Aorta (tissue), 5 donors: ENCODE measurements at regions not wholly inside any gene's neighbourhood (a gene's known extent, or its start where the extent isn't known, plus 50 kb on each side); places are given as distances from the start of the nearest gene placed in this dataset.

ENCODE experiments used
- ATAC-seq: fragments of 200-7000 bp; cut with Tn5 transposase; one replicate; pipeline ENCODE4 v1.9.1; 2022; ENCODE audit warnings: moderate library complexity; ENCODE audit not compliant: low FRiP score
- DNase-seq, 2 donors: peaks; one replicate each; pipeline ENCODE4 v3.0.0-alpha.2; 2020
- H3K27ac ChIP-seq, 2 donors: one replicate each; pipeline ENCODE4 v1.5.1; 2013; ENCODE audit warnings: low read length in 2 of 2, mild to moderate bottlenecking in 2 of 2, moderate library complexity in 2 of 2, control low read depth in 1 of 2, inconsistent platforms in 1 of 2, low read depth in 1 of 2
- H3K27me3 ChIP-seq, 2 donors: one replicate each; pipeline ENCODE4 v1.6.1; 2013; ENCODE audit warnings: control low read depth in 1 of 2, low read length in 1 of 2, mild to moderate bottlenecking in 1 of 2, moderate library complexity in 1 of 2; ENCODE audit not compliant: insufficient read depth in 2 of 2, control insufficient read depth in 1 of 2
- H3K36me3 ChIP-seq, 2 donors: one replicate each; pipeline ENCODE4 v1.6.1; 2013; ENCODE audit warnings: control low read depth in 1 of 2, low read length in 1 of 2, mild to moderate bottlenecking in 1 of 2; ENCODE audit not compliant: insufficient read depth in 2 of 2, control insufficient read depth in 1 of 2
- H3K4me1 ChIP-seq, 2 donors: one replicate each; pipeline ENCODE4 v1.6.1; 2013; ENCODE audit warnings: low read length in 2 of 2, control low read depth in 1 of 2, mild to moderate bottlenecking in 1 of 2, moderate library complexity in 1 of 2; ENCODE audit not compliant: insufficient read depth in 2 of 2, control insufficient read depth in 1 of 2
- H3K4me3 ChIP-seq, 2 donors: one replicate each; pipeline ENCODE4 v1.5.1; 2013; ENCODE audit warnings: low read length in 2 of 2, control low read depth in 1 of 2, mild to moderate bottlenecking in 1 of 2
- H3K9me3 ChIP-seq: one replicate; pipeline ENCODE4 v1.6.1; 2013; ENCODE audit warnings: mild to moderate bottlenecking, low read length; ENCODE audit not compliant: control insufficient read depth
- WGBS, 2 donors: extraction: QIAGEN DNeasy Blood & Tissue Kit; methylation state at CpG; one replicate each; pipeline ENCODE4 v1.1.7; 2013; 5-methylcytosine and 5-hydroxymethylcytosine counted together
- intact Hi-C, 2 donors: fragments of 100-400 bp; cut with DNase I; formaldehyde crosslinking; loops; one replicate each; pipeline versions ENCODE4 v1.14.2 to v1.15.0; 2022
- donor health status: healthy with polysubstance abuse.
- donor health status: Bipolar disorder and iron deficiency.
- donor health status: DM: no; HTN: no; CAD: no.
- donor health status: DM: no; HTN: no; CAD: no.
- donor health status: DM: yes; HTN: yes; CAD: no.

- ATAC-seq: no peak
- intact Hi-C loops: no loop called here
- DNase-seq: no peak
- 96 to 97% methylated on average over 1 of the region's 1 CpG for WGBS, 2 donors
- no peaks in the 10 kb centered on the region for H3K9me3 ChIP-seq
- H3K27ac ChIP-seq: no peak overlapping the region
- no peak overlapping the region for H3K4me3 ChIP-seq
- no peaks in the 10 kb centered on the region for H3K27me3 ChIP-seq
- no peaks in the 10 kb centered on the region for H3K36me3 ChIP-seq
- no peaks in the 10 kb centered on the region for H3K4me1 ChIP-seq
Measured at GRCh38 chr7:46953008-46953407, 628.9 kb downstream of the TNS3 start.

GRCh38 chr7:46949270-46949931 is 632.5 kb downstream of the TNS3 start:
- no peaks in the 10 kb centered on the region for H3K27me3 ChIP-seq
- WGBS, 2 donors: 75 to 92% methylated on average over 4 of the region's 4 CpGs
- no peak for ATAC-seq
- H3K9me3 ChIP-seq: no peaks in the 10 kb centered on the region
- H3K4me3 ChIP-seq: no peak overlapping the region
- H3K27ac ChIP-seq: no peak overlapping the region
- intact Hi-C loops: no loop called here
- DNase-seq: no peak
- no peaks in the 10 kb centered on the region for H3K4me1 ChIP-seq
- H3K36me3 ChIP-seq: no peaks in the 10 kb centered on the region

GRCh38 chr7:46948716-46949115 is 633.2 kb downstream of the TNS3 start:
- Histone ChIP-seq H3K27ac (no peak overlapping the region), H3K4me3 (no peak overlapping the region), H3K27me3 (no peaks in the 10 kb centered on the region), H3K9me3 (no peaks in the 10 kb centered on the region), H3K4me1 (no peaks in the 10 kb centered on the region), H3K36me3 (no peaks in the 10 kb centered on the region)
- intact Hi-C loops: no loop called here
- DNase-seq (no peak), ATAC-seq (no peak)
- 88 to 94% methylated on average over 6 of the region's 6 CpGs for WGBS, 2 donors

- Histone ChIP-seq H3K27ac (no peak overlapping the region), H3K4me3 (no peak overlapping the region), H3K36me3 (no peaks in the 10 kb centered on the region), H3K27me3 (no peaks in the 10 kb centered on the region), H3K4me1 (no peaks in the 10 kb centered on the region), H3K9me3 (no peaks in the 10 kb centered on the region)
- DNase-seq (no peak), ATAC-seq (no peak)
- intact Hi-C loops: no loop called here
Measured at GRCh38 chr7:46945328-46945727, 636.6 kb downstream of the TNS3 start.

GRCh38 chr7:46943996-46944395 is 637.9 kb downstream of the TNS3 start:
- no peak overlapping the region for H3K4me3 ChIP-seq
- intact Hi-C loops: no loop called here
- no peaks in the 10 kb centered on the region for H3K4me1 ChIP-seq
- no peaks in the 10 kb centered on the region for H3K9me3 ChIP-seq
- H3K27ac ChIP-seq: no peak overlapping the region
- no peaks in the 10 kb centered on the region for H3K27me3 ChIP-seq
- ATAC-seq (no peak), DNase-seq (no peak)
- WGBS, 2 donors: 84 to 87% methylated on average over 3 of the region's 3 CpGs
- H3K36me3 ChIP-seq: no peaks in the 10 kb centered on the region

GRCh38 chr7:46942574-46942973 is 639.3 kb downstream of the TNS3 start:
- Histone ChIP-seq H3K27me3 (no peaks in the 10 kb centered on the region), H3K36me3 (no peaks in the 10 kb centered on the region), H3K27ac (no peak overlapping the region), H3K9me3 (no peaks in the 10 kb centered on the region), H3K4me3 (no peak overlapping the region), H3K4me1 (no peaks in the 10 kb centered on the region)
- ATAC-seq (no peak), DNase-seq (no peak)
- intact Hi-C loops: no loop called here
- WGBS, 2 donors: 96 to 98% methylated on average over 5 of the region's 5 CpGs

GRCh38 chr7:46940178-46940577 is 641.7 kb downstream of the TNS3 start:
- Histone ChIP-seq H3K9me3 (no peaks in the 10 kb centered on the region), H3K4me3 (no peak overlapping the region), H3K36me3 (no peaks in the 10 kb centered on the region), H3K27me3 (no peaks in the 10 kb centered on the region), H3K27ac (no peak overlapping the region), H3K4me1 (no peaks in the 10 kb centered on the region)
- DNase-seq (no peak), ATAC-seq (no peak)
- intact Hi-C loops: no loop called here
- 90 to 93% methylated on average over 5 of the region's 5 CpGs for WGBS, 2 donors

GRCh38 chr7:46939558-46939957 is 642.4 kb downstream of the TNS3 start:
- DNase-seq: no peak
- ATAC-seq: no peak
- intact Hi-C loops: no loop called here
- no peak overlapping the region for H3K27ac ChIP-seq
- H3K36me3 ChIP-seq: no peaks in the 10 kb centered on the region
- no peaks in the 10 kb centered on the region for H3K9me3 ChIP-seq
- H3K27me3 ChIP-seq: no peaks in the 10 kb centered on the region
- WGBS, 2 donors: 94 to 95% methylated on average over 8 of the region's 8 CpGs
- H3K4me1 ChIP-seq: no peaks in the 10 kb centered on the region
- no peak overlapping the region for H3K4me3 ChIP-seq

- no peak overlapping the region for H3K4me3 ChIP-seq
- DNase-seq: no peak
- no peaks in the 10 kb centered on the region for H3K9me3 ChIP-seq
- no peak overlapping the region for H3K27ac ChIP-seq
- H3K36me3 ChIP-seq: no peaks in the 10 kb centered on the region
- no peak for ATAC-seq
- H3K27me3 ChIP-seq: no peaks in the 10 kb centered on the region
- no peaks in the 10 kb centered on the region for H3K4me1 ChIP-seq
- whole genome bisulfite sequencing, 2 donors: 69 to 92% methylated on average over 2 of the region's 2 CpGs
- intact Hi-C loops: no loop called here
Measured at GRCh38 chr7:46939089-46939488, 642.8 kb downstream of the TNS3 start.
